Transverse colon (tissue), 4 donors: ENCODE measurements at regions not wholly inside any gene's neighbourhood (a gene's known extent, or its start where the extent isn't known, plus 50 kb on each side); places are given as distances from the start of the nearest gene placed in this dataset.

Source experiments
- CTCF ChIP-seq, 5 experiments: fragments of 200-600 bp in 3 of 5; fragments of 450-650 bp in 2 of 5; sonication (generic) in 3 of 5; IDR thresholded peaks; 1 replicate in 2 of 5; 2 replicates in 3 of 5; pipeline ENCODE4 v1.5.1; 2016 to 2017; ENCODE audit warnings: antibody characterized with exemption in 5 of 5, inconsistent platforms in 3 of 5, mild to moderate bottlenecking in 2 of 5, moderate library complexity in 1 of 5
- EP300 ChIP-seq: sonication (generic); formaldehyde crosslinking; IDR thresholded peaks from one replicate; pipeline ENCODE4 v1.6.1; 2017; ENCODE audit warnings: antibody characterized with exemption, low read depth
- POLR2A ChIP-seq: fragments of 450-650 bp; IDR thresholded peaks from one replicate; pipeline ENCODE4 v1.6.1; 2016; ENCODE audit warnings: antibody characterized with exemption, mild to moderate bottlenecking, moderate library complexity
- POLR2AphosphoS5 ChIP-seq, 3 donors: sonication (generic); formaldehyde crosslinking; IDR thresholded peaks; one replicate each; pipeline ENCODE4 v1.6.1; 2016; ENCODE audit warnings: antibody characterized with exemption in 3 of 3

- no peak for TF ChIP-seq CTCF (IDR thresholded peaks at IDR 0.05)
- no peak for TF ChIP-seq EP300
- TF ChIP-seq POLR2A = no peak
- no peak for TF ChIP-seq POLR2AphosphoS5 (IDR thresholded peaks at IDR 0.05)
Observed at GRCh38 chr3:182450942-182451787, 342.1 kb upstream of the ATP11B start.
